ENCODE measurements at regions not wholly inside any gene's neighbourhood (a gene's known extent, or its start where the extent isn't known, plus 50 kb on each side); places are given as distances from the start of the nearest gene placed in this dataset.

GRCh38 chr9:1443450-1443849, 393.3 kb downstream of the DMRT2 start:
- TF ChIP-seq, protein P1, sequence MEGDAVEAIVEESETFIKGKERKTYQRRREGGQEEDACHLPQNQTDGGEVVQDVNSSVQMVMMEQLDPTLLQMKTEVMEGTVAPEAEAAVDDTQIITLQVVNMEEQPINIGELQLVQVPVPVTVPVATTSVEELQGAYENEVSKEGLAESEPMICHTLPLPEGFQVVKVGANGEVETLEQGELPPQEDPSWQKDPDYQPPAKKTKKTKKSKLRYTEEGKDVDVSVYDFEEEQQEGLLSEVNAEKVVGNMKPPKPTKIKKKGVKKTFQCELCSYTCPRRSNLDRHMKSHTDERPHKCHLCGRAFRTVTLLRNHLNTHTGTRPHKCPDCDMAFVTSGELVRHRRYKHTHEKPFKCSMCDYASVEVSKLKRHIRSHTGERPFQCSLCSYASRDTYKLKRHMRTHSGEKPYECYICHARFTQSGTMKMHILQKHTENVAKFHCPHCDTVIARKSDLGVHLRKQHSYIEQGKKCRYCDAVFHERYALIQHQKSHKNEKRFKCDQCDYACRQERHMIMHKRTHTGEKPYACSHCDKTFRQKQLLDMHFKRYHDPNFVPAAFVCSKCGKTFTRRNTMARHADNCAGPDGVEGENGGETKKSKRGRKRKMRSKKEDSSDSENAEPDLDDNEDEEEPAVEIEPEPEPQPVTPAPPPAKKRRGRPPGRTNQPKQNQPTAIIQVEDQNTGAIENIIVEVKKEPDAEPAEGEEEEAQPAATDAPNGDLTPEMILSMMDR (IDR thresholded peaks at IDR 0.05): no peak
- Histone ChIP-seq H3K27me3 (ENCODE audit: insufficient read depth in 3 of 3, low read length in 2 of 3) (no peaks in the 10 kb centered on the region), H3K27ac (no peak overlapping the region), H3K9me3 (no peaks in the 10 kb centered on the region), H3K36me3 (ENCODE audit: insufficient read depth in 1 of 2, low read depth in 1 of 2) (no peaks in the 10 kb centered on the region), H3K4me3 (no peak overlapping the region), H3K4me1 (no peaks in the 10 kb centered on the region)
- no peak for DNase-seq
- no peak for ATAC-seq
- WGBS, 3 donors: 68 to 74% (median 72%) methylated on average over 1 of the region's 1 CpG
- intact Hi-C loops (cut with DNase I): no loop called here

DNA sequence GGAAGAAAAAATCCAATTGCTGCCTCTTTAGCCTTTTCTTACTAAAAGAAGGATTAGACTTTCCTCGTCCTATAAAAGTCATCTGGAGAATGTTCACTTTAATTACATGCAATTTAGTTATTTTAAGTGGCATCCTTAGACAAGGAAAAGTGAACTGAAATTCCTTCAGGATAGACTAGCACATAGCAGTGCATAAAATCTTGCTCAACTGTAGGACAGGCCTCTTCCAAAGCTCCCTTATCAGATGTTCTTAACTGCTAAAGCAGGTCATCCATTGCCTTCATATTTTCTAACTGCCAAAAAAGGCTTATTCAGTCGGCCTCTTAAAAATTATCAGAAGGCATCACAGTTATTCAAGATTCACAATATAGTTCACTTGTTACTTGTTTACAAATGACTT, 396.5 kb downstream of the DMRT2 start:
- no peak for ATAC-seq
- DNase-seq: no peak
- TF ChIP-seq, protein P1 (IDR thresholded peaks at IDR 0.05): no peak
- H3K36me3 ChIP-seq (ENCODE audit: insufficient read depth in 1 of 2, low read depth in 1 of 2): no peaks in the 10 kb centered on the region
- intact Hi-C loops (cut with DNase I): no loop called here
- H3K4me1 ChIP-seq: no peaks in the 10 kb centered on the region
- H3K27me3 ChIP-seq (ENCODE audit: insufficient read depth in 3 of 3, low read length in 2 of 3): no peaks in the 10 kb centered on the region
- no peak overlapping the region for H3K4me3 ChIP-seq
- H3K9me3 ChIP-seq: no peaks in the 10 kb centered on the region
- no peak overlapping the region for H3K27ac ChIP-seq
- WGBS, 3 donors: 50% methylated on average over 2 of the region's 2 CpGs

- Histone ChIP-seq H3K4me3 (no peak overlapping the region), H3K36me3 (ENCODE audit: insufficient read depth in 1 of 2, low read depth in 1 of 2) (no peaks in the 10 kb centered on the region), H3K9me3 (no peaks in the 10 kb centered on the region), H3K4me1 (no peaks in the 10 kb centered on the region), H3K27ac (no peak overlapping the region), H3K27me3 (ENCODE audit: insufficient read depth in 3 of 3, low read length in 2 of 3) (no peaks in the 10 kb centered on the region)
- 76 to 81% (median 78%) methylated on average over 4 of the region's 4 CpGs for WGBS, 3 donors
- intact Hi-C loops (cut with DNase I): no loop called here
- ATAC-seq (no peak), DNase-seq (no peak)
- TF ChIP-seq, protein P1 (IDR thresholded peaks at IDR 0.05): no peak
Observed at GRCh38 chr9:1453636-1454035, 403.5 kb downstream of the DMRT2 start.

DNA sequence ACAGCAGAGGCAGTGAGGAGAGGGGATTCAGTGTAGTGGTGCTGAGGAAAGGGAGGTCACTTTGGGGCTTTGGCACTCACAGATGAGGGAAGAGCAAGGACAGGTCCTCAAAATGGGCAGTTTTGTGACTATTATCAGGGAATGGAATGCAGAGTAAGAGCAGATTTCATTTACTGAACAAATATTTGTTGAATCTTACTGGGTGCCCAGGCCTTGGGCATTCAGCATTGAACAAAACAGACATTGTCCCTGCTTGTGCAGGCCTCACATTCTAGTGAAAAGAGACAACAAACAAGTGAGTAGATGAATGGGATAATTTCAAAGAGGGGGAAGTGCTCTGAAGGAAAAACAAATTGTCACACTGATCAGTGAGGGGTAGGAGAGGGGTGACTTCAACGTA, 404.1 kb downstream of the DMRT2 start:
- DNase-seq: no peak
- H3K4me1 ChIP-seq: no peaks in the 10 kb centered on the region
- 59 to 77% (median 71%) methylated on average over 1 of the region's 1 CpG for WGBS, 3 donors
- no peaks in the 10 kb centered on the region for H3K27me3 ChIP-seq (ENCODE audit: insufficient read depth in 3 of 3, low read length in 2 of 3)
- TF ChIP-seq, protein P1 (IDR thresholded peaks at IDR 0.05): no peak
- H3K4me3 ChIP-seq: no peak overlapping the region
- no peaks in the 10 kb centered on the region for H3K9me3 ChIP-seq
- no peak overlapping the region for H3K27ac ChIP-seq
- H3K36me3 ChIP-seq (ENCODE audit: insufficient read depth in 1 of 2, low read depth in 1 of 2): no peaks in the 10 kb centered on the region
- intact Hi-C loops (cut with DNase I): no loop called here
- no peak for ATAC-seq

DNA sequence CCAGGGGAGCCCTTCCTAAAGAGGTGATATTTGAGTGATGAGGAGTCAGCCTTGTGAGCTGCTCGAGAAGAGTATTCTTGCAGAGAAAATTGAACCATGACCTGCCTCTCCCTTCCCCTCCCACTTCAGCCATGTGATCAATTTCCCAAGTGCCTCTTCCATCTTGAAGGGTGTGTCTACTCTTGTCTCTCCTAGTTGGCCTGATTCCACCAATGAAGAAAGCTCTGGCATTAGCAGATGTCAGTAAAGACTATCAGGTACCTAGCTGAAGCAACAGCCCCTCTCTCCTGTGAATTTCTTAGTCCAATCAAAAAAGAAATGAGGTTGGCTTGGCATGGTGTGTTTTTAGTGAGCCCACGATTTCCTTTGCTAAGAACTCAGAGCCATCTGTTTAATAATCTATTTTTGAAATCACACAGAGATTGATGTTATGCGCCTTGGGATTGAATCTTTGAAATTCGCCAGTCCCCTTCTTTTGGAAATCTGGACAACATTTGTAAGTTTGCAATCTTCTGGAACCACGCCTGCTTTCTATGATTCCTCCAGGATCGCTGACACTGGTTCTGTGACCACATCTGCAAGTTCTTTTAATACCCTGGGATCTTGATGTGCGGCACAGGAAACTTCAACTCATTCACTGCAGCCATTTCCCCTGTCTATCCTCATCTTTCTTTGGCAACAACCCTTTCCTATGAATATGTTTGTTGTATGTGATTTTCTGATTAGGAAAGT, 404.6 kb downstream of the DMRT2 start:
- Histone ChIP-seq H3K9me3 (no peaks in the 10 kb centered on the region), H3K27me3 (ENCODE audit: insufficient read depth in 3 of 3, low read length in 2 of 3) (no peaks in the 10 kb centered on the region), H3K4me3 (no peak overlapping the region), H3K36me3 (ENCODE audit: insufficient read depth in 1 of 2, low read depth in 1 of 2) (no peaks in the 10 kb centered on the region), H3K4me1 (no peaks in the 10 kb centered on the region), H3K27ac (no peak overlapping the region)
- ATAC-seq (peak in 1 of 4 donors; percentile 37), DNase-seq (no peak)
- WGBS, 3 donors: 66 to 70% (median 70%) methylated on average over 7 of the region's 7 CpGs
- TF ChIP-seq, protein P1 (IDR thresholded peaks at IDR 0.05): no peak
- intact Hi-C loops (cut with DNase I): no loop called here
